ENCODE measurements at regions not wholly inside any gene's neighbourhood (a gene's known extent, or its start where the extent isn't known, plus 50 kb on each side); places are given as distances from the start of the nearest gene placed in this dataset.

- Histone ChIP-seq H4K20me1 (ENCODE audit: insufficient read depth) (no peaks in the 10 kb centered on the region), H3K36me3 (ENCODE audit: insufficient read depth, low read length) (no peaks in the 10 kb centered on the region), H3K27me3 (ENCODE audit: insufficient read depth, low read depth, low read length) (no peaks in the 10 kb centered on the region), H3K9me3 (ENCODE audit: low read length) (no peaks in the 10 kb centered on the region), H3K79me2 (replicated peaks; ENCODE audit: insufficient read depth, low read length) (peaks cover 23% of the 10 kb centered on the region), H3K9me2 (ENCODE audit: insufficient read depth, low read length) (no peaks in the 10 kb centered on the region), H3F3A (ENCODE audit: insufficient read depth, low read length, poor library complexity, severe bottlenecking) (no peaks in the 10 kb centered on the region), H3K4me3 (ENCODE audit: low read length) (no peak overlapping the region), H3K27ac (ENCODE audit: low read length) (no peak overlapping the region), H2AFZ (ENCODE audit: low read depth, low read length) (no peak overlapping the region), H3K4me2 (ENCODE audit: low read length) (no peak overlapping the region), H3K9ac (ENCODE audit: low read length) (no peak overlapping the region)
- TF ChIP-seq SMC3 (conservative IDR thresholded peaks at IDR 0.05; ENCODE audit: poor library complexity) = no peak
- TF ChIP-seq RAD21 (conservative IDR thresholded peaks at IDR 0.05) = no peak
- no peak for TF ChIP-seq POLR2AphosphoS5 (IDR thresholded peaks at IDR 0.05)
- TF ChIP-seq CTCF (IDR thresholded peaks at IDR 0.05; ENCODE audit: poor library complexity, severe bottlenecking) = no peak
- no peak for TF ChIP-seq TAF1 (IDR thresholded peaks at IDR 0.05; ENCODE audit: low read depth)
- no peak for TF ChIP-seq EZH2 (IDR thresholded peaks at IDR 0.05; ENCODE audit: borderline replicate concordance, insufficient read depth, low read length, poor library complexity, severe bottlenecking)
- no peak for TF ChIP-seq REST (IDR thresholded peaks at IDR 0.05; ENCODE audit: borderline replicate concordance)
- TF ChIP-seq MXI1 (conservative IDR thresholded peaks at IDR 0.05; ENCODE audit: poor library complexity, severe bottlenecking) = no peak
- TF ChIP-seq EP300 (conservative IDR thresholded peaks at IDR 0.05; ENCODE audit: poor library complexity, severe bottlenecking) = no peak
These were observed 55.8 kb upstream of the MGAT5 start for GRCh38 chr2:134198006-134198634.

GRCh38 chr2:134199123-134199522 is 54.7 kb upstream of the MGAT5 start:
- Histone ChIP-seq H3K4me3 (ENCODE audit: low read length) (no peak overlapping the region), H3K36me3 (ENCODE audit: insufficient read depth, low read length) (no peaks in the 10 kb centered on the region), H3K79me2 (replicated peaks; ENCODE audit: insufficient read depth, low read length) (peaks cover 23% of the 10 kb centered on the region), H3F3A (ENCODE audit: insufficient read depth, low read length, poor library complexity, severe bottlenecking) (no peaks in the 10 kb centered on the region), H4K20me1 (ENCODE audit: insufficient read depth) (no peaks in the 10 kb centered on the region), H3K27me3 (ENCODE audit: insufficient read depth, low read depth, low read length) (no peaks in the 10 kb centered on the region), H2AFZ (ENCODE audit: low read depth, low read length) (no peak overlapping the region), H3K9ac (ENCODE audit: low read length) (no peak overlapping the region), H3K9me2 (ENCODE audit: insufficient read depth, low read length) (no peaks in the 10 kb centered on the region), H3K4me2 (ENCODE audit: low read length) (no peak overlapping the region), H3K9me3 (ENCODE audit: low read length) (no peaks in the 10 kb centered on the region), H3K27ac (ENCODE audit: low read length) (no peak overlapping the region)
- no peak for TF ChIP-seq EP300 (conservative IDR thresholded peaks at IDR 0.05; ENCODE audit: poor library complexity, severe bottlenecking)
- no peak for TF ChIP-seq TAF1 (IDR thresholded peaks at IDR 0.05; ENCODE audit: low read depth)
- no peak for TF ChIP-seq SMC3 (conservative IDR thresholded peaks at IDR 0.05; ENCODE audit: poor library complexity)
- no peak for TF ChIP-seq MXI1 (conservative IDR thresholded peaks at IDR 0.05; ENCODE audit: poor library complexity, severe bottlenecking)
